ENCODE measurements at regions not wholly inside any gene's neighbourhood (a gene's known extent, or its start where the extent isn't known, plus 50 kb on each side); places are given as distances from the start of the nearest gene placed in this dataset.

GRCh38 chr6:117138425-117138824, 126.9 kb upstream of the VGLL2 start:
- no peaks in the 10 kb centered on the region for H3K36me3 Mint-ChIP-seq
- no peaks in the 10 kb centered on the region for H3K27me3 Mint-ChIP-seq
- H3K27ac Mint-ChIP-seq: no peak overlapping the region
- no peak overlapping the region for H3K4me3 Mint-ChIP-seq
- no peak for TF ChIP-seq CTCF (conservative IDR thresholded peaks at IDR 0.05)
- no peak for DNase-seq (ENCODE audit: extremely low spot score, unreplicated experiment)
- H3K9me3 Mint-ChIP-seq: no peaks in the 10 kb centered on the region
- no peaks in the 10 kb centered on the region for H3K4me1 Mint-ChIP-seq (ENCODE audit: unreplicated experiment)

- H3K27ac Mint-ChIP-seq: no peak overlapping the region
- DNase-seq (ENCODE audit: extremely low spot score, unreplicated experiment): no peak
- H3K27me3 Mint-ChIP-seq: no peaks in the 10 kb centered on the region
- TF ChIP-seq CTCF (conservative IDR thresholded peaks at IDR 0.05): no peak
- H3K4me1 Mint-ChIP-seq (ENCODE audit: unreplicated experiment): no peaks in the 10 kb centered on the region
- no peak overlapping the region for H3K4me3 Mint-ChIP-seq
- no peaks in the 10 kb centered on the region for H3K36me3 Mint-ChIP-seq
- no peaks in the 10 kb centered on the region for H3K9me3 Mint-ChIP-seq
Observed at GRCh38 chr6:117138920-117139319, 126.4 kb upstream of the VGLL2 start.

GRCh38 chr6:117142142-117142541, 123.2 kb upstream of the VGLL2 start:
- Mint-ChIP-seq H3K27ac (no peak overlapping the region), H3K9me3 (no peaks in the 10 kb centered on the region), H3K36me3 (no peaks in the 10 kb centered on the region), H3K4me3 (no peak overlapping the region), H3K27me3 (no peaks in the 10 kb centered on the region), H3K4me1 (ENCODE audit: unreplicated experiment) (no peaks in the 10 kb centered on the region)
- TF ChIP-seq CTCF (conservative IDR thresholded peaks at IDR 0.05): no peak
- DNase-seq (ENCODE audit: extremely low spot score, unreplicated experiment): no peak

- no peaks in the 10 kb centered on the region for H3K27me3 Mint-ChIP-seq
- H3K4me1 Mint-ChIP-seq (ENCODE audit: unreplicated experiment): no peaks in the 10 kb centered on the region
- DNase-seq (ENCODE audit: extremely low spot score, unreplicated experiment): no peak
- TF ChIP-seq CTCF (conservative IDR thresholded peaks at IDR 0.05): no peak
- no peak overlapping the region for H3K27ac Mint-ChIP-seq
- no peak overlapping the region for H3K4me3 Mint-ChIP-seq
- H3K9me3 Mint-ChIP-seq: no peaks in the 10 kb centered on the region
- no peaks in the 10 kb centered on the region for H3K36me3 Mint-ChIP-seq
Observed at GRCh38 chr6:117142995-117143394, 122.4 kb upstream of the VGLL2 start.

GRCh38 chr6:117143647-117144046, 121.7 kb upstream of the VGLL2 start:
- Mint-ChIP-seq H3K4me3 (no peak overlapping the region), H3K27ac (no peak overlapping the region), H3K36me3 (no peaks in the 10 kb centered on the region), H3K4me1 (ENCODE audit: unreplicated experiment) (no peaks in the 10 kb centered on the region), H3K9me3 (no peaks in the 10 kb centered on the region), H3K27me3 (no peaks in the 10 kb centered on the region)
- DNase-seq (ENCODE audit: extremely low spot score, unreplicated experiment): no peak
- no peak for TF ChIP-seq CTCF (conservative IDR thresholded peaks at IDR 0.05)

GRCh38 chr6:117145940-117146339, 119.4 kb upstream of the VGLL2 start:
- no peaks in the 10 kb centered on the region for H3K4me1 Mint-ChIP-seq (ENCODE audit: unreplicated experiment)
- peaks cover 6% of the 10 kb centered on the region for H3K9me3 Mint-ChIP-seq
- H3K27me3 Mint-ChIP-seq: no peaks in the 10 kb centered on the region
- no peaks in the 10 kb centered on the region for H3K36me3 Mint-ChIP-seq
- TF ChIP-seq CTCF (conservative IDR thresholded peaks at IDR 0.05): no peak
- DNase-seq (ENCODE audit: extremely low spot score, unreplicated experiment): no peak
- no peak overlapping the region for H3K4me3 Mint-ChIP-seq
- no peak overlapping the region for H3K27ac Mint-ChIP-seq
